ENCODE measurements at regions not wholly inside any gene's neighbourhood (a gene's known extent, or its start where the extent isn't known, plus 50 kb on each side); places are given as distances from the start of the nearest gene placed in this dataset.
A peak's percentile ranks its signal among the peaks of the same experiment; 100 is the strongest.
"Not testable (repeated sequence)": the region's sequence is repeated elsewhere in the genome, so short reads cannot be mapped to it uniquely, and the experiment has no call there.

- no peak for DNase-seq
These were observed 107.5 kb downstream of the DCLK3 start for GRCh38 chr3:36656873-36657272.

GRCh38 chr3:36653095-36653494, 111.3 kb downstream of the DCLK3 start:
- peak; percentile 1 for DNase-seq

- DNase-seq: no peak
These were observed 112.2 kb downstream of the DCLK3 start for GRCh38 chr3:36652104-36652503.

GRCh38 chr3:36650271-36650671, 114.1 kb downstream of the DCLK3 start:
- DNase-seq: no peak

- no peak for DNase-seq
These were observed 115.2 kb downstream of the DCLK3 start for GRCh38 chr3:36649125-36649524.

DNA sequence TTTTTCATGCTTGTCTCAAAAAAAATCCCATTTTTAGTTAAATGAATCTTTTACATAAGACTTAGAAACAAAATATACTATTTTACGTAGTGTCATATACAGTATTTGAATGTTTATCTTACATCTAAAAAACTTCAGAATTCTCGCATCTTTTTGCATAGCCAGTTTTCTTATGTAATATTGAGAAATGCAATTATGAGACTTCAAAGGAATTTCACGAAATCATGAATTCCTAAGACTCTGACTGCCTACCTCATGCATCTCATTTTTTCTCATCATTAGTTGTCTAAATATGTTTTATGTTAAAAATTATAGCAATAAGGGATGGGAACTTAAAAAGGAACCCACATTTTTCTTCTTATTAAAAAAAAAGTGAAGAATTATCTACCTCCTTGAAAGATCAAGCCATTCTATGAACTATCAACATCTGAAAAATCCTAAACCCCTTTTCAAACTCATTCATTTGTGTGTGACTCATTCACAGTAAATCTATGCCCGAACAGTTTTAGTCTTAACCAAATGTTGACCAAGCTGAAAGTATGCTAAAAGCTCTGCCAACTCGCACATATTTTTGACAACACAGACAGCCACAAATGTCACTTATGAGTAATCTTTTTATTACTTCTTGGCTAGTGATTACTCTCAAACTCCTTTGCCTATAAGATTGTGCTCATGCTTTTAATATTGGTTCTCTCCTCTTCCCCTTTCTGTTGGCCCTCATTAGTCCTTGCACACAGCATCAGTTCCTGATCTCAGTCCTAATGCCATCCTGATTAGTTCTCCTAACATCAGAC, 115.9 kb downstream of the DCLK3 start:
- no peak for DNase-seq

DNA sequence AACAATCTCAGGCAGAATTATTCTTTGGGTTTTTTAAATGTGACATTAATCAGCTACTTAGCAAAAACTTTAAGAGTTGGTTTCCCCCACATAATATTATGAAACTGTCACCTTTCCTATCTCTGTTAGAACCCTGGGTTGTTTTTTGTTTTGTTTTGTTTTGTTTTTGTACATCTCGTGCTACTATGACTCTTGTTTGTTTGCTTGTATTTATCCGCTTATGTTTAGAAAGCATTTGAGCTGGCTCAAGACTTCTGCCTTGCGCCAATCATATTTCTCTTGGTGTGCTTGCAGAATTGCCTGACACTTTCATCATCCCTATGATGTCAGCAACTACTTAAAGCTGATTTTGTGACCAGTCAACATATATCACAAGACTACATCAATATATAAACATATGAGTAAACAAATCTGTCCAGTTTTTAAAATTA, 116.9 kb downstream of the DCLK3 start:
- DNase-seq: no peak

DNA sequence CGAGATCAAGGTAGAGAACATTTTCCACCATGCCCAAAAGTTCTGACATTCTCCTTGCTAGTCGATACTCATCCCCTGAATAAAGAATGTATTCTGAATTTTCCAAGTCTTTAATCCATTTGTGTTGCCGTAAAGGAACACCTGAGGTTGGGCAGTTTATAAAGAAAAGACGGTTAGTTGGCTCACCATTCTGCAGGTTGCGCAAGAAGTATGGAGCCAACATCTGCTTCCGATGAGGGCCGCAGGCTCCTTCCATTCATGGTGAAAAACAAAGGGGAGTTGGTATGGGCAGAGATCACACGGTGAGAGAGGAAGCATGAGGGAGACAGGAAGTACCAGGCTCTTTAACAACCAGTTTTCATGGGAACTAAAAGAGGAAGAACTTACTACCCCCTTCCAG, 121.2 kb downstream of the DCLK3 start:
- DNase-seq: no peak

DNA sequence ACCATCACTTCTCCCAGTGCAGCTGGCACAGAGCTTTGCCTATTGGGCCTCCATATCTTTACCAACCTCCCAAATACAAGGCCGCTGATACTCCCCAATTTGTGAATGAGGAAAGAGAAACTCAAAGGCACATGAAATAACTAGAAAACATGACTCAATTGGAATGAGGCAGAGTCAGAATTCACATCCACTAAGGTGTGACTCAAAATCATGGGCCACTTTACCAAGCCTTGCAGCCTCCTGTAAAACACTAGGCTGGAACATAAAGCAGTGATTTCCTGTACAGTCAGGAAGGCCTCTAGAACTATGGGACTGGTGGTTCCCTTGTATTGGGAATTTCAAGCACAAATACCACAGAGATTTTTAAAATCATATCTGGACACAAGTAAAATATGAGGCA, 128.6 kb downstream of the DCLK3 start:
- no peak for DNase-seq

- not testable (repeated sequence) for DNase-seq
These were observed 130.5 kb downstream of the DCLK3 start for GRCh38 chr3:36633897-36634296.

DNA sequence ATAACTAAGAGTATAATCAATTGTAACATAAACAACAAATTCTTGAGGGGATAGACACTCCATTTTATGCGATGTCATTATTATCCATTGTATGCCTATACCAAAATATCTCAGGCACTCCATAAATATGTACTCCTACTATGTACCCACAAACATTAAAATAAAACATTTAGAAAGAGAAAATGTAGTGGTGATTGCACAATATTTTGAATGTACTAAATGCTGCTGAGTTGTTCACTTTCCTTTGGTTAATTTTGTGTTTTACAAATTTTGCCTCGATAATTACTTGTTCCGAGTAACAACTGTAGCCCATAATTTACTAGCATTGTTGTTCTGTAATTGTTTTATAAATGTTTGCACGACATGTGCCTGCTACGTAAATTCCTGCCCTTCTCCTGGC, 131.3 kb downstream of the DCLK3 start:
- DNase-seq: no peak

- DNase-seq: no peak
These were observed 132.8 kb downstream of the DCLK3 start for GRCh38 chr3:36631549-36631948.

DNA sequence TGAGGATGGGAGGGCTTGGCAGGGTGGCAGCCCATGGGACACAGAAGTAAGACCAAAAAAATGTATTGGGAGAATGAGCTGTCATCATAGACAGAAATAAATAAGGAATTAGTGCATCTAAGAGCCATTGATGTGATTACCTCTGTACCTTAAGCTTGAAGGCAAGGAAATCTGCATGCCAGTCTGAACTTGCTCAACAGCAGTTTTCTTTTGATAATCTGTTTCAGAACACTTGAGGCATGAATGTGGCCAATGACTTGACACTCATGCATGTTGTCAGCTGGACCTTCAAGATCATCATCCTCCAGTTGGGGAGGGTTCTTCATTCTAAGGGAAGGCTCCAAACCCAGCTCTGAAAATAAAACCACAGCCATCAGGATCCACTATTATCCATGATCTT, 148.5 kb downstream of the DCLK3 start:
- DNase-seq: no peak

GRCh38 chr3:36606871-36607765, 157.2 kb downstream of the DCLK3 start:
- DNase-seq: no peak

- DNase-seq: no peak
These were observed 160.9 kb downstream of the DCLK3 start for GRCh38 chr3:36603423-36603822.

DNA sequence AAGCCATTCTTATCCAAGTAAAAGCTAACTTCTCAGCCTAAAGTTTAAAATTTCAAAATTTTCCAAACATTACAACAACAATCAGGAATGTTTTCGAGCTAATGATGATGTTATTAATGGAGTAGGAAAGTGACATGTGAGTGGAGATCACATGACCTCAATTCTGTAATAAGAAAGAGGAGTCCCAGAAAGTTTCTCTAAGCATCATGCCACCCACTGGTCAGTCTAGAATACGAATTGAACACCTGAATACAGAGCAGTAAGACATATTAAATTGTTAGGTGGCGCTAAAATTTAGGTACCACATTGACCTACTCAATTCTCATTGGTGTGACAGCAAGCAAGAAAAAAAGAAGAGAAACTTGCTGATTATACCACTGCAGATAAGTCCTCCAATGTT, 163.9 kb downstream of the DCLK3 start:
- no peak for DNase-seq
